GM12872 (cell line): ENCODE measurements at regions not wholly inside any gene's neighbourhood (a gene's known extent, or its start where the extent isn't known, plus 50 kb on each side); places are given as distances from the start of the nearest gene placed in this dataset.

Source experiments
- TF ChIP-seq, protein P1 (sequence below): IDR thresholded peaks from 3 replicates; pipeline ENCODE4 v1.5.1; 2011; ENCODE audit warnings: low read depth, mild to moderate bottlenecking, low read length, moderate library complexity; ENCODE audit not compliant: insufficient read depth

DNA sequence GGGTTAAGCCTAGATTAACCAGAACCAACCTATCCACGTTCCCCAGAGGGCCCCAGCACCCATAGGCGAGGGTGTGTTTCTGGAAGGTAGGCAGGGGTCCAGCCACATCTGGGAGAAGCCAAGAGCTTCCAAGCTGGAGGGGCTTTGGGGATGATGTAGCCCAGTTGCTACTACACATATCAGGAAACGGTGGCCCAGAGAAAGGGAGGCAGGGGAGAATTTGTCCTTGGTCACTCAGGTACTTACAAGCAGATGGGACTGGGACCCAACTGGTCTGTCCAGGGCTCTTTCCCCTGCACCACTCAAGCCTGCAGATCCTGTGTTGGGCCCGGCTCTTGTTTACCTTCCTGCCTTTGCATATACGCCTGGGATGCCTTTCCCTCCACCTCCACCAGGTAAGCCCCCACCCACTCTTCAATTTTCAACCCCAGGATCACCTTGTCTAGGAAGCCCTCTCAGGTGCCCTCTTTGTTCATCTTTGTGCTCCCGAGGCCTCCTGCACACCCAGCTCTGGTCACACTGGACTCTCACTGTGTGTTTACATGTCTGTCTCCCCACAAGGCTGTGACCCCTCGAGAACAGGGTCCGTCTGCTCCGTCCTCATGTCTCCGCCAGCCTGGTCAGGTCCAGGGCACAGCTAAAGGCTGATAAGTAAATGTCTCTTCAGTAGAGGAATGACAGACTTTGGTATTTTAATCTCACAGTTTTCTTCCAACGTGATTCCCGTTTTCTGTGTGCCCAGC is 204.4 kb upstream of the LINGO1 start:
- TF ChIP-seq, protein P1, sequence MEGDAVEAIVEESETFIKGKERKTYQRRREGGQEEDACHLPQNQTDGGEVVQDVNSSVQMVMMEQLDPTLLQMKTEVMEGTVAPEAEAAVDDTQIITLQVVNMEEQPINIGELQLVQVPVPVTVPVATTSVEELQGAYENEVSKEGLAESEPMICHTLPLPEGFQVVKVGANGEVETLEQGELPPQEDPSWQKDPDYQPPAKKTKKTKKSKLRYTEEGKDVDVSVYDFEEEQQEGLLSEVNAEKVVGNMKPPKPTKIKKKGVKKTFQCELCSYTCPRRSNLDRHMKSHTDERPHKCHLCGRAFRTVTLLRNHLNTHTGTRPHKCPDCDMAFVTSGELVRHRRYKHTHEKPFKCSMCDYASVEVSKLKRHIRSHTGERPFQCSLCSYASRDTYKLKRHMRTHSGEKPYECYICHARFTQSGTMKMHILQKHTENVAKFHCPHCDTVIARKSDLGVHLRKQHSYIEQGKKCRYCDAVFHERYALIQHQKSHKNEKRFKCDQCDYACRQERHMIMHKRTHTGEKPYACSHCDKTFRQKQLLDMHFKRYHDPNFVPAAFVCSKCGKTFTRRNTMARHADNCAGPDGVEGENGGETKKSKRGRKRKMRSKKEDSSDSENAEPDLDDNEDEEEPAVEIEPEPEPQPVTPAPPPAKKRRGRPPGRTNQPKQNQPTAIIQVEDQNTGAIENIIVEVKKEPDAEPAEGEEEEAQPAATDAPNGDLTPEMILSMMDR: no peak

DNA sequence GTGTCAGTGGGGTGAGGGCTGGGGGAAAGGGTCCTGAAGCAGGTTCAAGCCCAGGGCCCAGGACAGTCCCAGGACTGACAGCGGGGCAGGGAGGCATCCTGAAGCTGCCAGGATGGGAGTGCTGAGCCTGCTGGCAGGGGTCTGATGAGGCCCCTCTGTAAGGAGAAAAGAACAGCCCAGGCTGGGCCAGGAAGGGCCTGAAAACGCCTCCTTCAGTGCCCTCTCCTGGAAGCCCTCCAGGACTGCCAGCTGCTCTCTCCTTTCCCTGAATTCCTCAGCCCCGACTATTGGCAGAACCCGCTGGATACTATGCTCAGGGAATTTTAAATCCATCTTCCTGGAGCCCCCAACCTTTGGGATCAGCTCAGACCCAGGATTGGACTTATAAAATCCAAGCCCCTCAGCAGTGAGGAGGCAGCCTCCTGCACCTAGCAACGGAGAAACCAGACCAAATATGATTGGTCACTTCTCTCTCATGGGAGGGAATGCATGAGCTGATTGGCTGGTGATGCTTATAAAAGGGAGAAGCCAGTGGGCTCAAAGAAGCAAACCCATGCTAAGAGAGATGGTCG is 203.5 kb upstream of the LINGO1 start:
- TF ChIP-seq, protein P1: no peak

DNA sequence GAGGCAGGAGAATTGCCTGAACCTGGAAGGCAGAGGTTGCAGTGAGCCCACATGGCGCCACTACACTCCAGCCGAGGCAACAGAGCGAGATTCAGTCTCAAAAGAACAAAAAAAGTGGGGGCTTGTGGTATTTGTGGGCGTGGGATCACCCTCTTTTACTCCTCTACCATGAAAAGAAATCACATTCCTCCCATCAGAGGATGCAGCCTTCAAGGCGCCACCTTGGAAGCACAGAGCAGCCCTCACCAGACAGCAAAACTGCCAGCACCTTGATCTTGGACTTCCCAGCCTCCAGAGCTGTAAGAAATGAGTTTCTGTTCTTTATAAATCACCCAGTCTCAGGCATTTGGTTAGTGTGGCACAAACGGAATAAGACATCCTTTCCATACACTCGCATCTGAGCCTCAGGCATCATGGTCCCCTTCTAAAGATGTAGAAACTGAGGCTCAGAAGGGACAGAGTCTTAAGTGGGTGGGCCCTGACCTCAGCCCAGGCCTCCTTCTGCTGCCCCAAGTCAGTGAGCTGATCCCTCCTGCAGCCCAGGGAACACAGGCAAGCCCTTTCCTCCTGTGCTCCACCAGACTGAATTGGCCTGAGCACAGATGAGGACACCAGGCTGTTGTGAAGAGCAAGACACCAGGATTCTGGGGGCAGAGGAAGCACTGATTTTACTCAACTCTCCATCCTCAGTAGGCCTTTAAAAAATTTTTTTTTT is 201.7 kb upstream of the LINGO1 start:
- TF ChIP-seq, protein P1: no peak

DNA sequence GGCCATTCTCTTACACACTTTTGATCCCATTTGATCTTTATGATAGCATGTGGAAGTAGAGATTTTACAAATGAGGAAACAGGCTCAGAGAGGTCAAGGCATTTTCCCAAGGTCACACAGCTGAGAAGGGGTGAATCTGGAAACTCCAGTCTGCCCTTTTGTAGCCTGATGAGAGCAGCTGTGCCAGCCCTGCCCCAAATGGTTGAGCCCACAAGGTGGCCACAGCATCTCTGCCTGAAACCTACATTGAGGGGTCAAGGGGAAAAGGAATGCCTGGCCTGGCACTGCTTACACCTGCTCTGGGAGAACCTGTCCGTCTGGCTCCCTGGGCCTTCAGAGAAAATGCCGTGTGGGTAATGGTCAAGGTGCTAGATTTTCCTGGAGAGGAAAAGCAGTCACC is 200.2 kb upstream of the LINGO1 start:
- TF ChIP-seq, protein P1: no peak

DNA sequence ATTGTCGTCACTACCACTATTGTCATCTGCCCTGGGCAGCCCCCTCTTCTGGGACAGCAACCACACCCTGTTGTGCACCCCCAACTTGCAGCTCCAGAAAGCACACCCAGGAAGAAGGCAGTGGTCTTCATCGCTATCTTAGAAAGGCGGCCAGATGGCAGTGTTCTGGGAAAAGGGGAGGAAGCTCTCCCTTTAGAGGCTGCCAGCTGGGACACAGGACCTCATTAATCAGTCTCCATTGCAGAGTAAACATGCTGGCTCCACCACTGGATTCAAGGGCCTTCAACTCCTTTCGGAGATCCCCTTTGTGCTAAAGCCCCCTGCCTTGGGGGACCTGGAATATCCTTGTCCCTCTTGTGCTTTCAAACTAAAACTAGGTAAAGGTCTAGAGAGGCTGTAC is 199.3 kb upstream of the LINGO1 start:
- TF ChIP-seq, protein P1: no peak

DNA sequence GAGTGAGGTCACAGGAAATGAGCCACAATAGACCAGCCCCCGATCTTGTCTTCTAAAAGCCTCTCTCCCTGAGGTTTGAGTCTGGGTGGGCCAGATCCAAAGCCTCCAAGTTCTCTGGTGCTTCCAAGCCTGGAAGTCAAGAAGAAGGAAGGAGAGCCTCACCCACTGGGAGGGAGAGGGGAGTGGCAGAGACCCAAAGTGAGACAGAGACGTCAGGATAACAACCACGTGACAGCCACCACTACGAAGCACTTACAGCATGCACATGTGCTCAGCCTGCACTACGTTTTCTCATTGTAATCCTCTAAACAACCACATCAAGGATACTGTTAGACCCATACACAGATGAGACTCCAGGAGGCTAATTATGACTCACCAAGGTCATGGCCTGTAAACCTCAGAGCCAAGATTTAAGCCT is 197.3 kb upstream of the LINGO1 start:
- TF ChIP-seq, protein P1: no peak

DNA sequence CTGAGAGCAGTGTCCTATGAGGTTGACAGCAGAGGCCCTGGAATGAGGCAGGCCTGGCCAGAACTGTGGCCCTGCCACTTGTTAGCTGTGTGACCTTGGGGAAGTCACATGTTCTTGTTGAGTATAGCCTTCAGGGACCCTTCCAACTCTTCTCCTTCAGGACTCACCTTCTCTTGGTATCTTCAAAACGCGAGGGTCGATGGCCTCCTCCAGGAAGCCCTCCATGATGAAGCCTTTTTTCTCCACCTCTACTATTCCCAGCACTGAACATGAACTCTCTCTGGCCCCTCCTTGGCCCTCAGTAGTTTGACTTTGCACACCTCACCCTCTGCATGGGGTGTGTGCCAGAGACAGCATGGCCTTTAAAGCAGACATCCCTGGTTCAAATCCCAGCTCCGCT is 195.1 kb upstream of the LINGO1 start:
- TF ChIP-seq, protein P1: no peak
